Dendritic cell treated with granulocyte-macrophage colony-stimulating factor and Interleukin-4, amounts not matched to agents 40 ng/mL and 50 ng/mL, for 4 days (primary cell): ENCODE measurements at regions not wholly inside any gene's neighbourhood (a gene's known extent, or its start where the extent isn't known, plus 50 kb on each side); places are given as distances from the start of the nearest gene placed in this dataset.

Experiments used
- H3K27ac Mint-ChIP-seq: one replicate; pipeline ENCODE4 v1.8.0; 2022; ENCODE audit warnings: mild to moderate bottlenecking, mixed read lengths
- H3K27me3 Mint-ChIP-seq: one replicate; pipeline ENCODE4 v1.8.0; 2022; ENCODE audit warnings: mild to moderate bottlenecking, mixed read lengths
- H3K36me3 Mint-ChIP-seq: one replicate; pipeline ENCODE4 v1.8.0; 2022; ENCODE audit warnings: low read depth, mixed read lengths
- H3K4me1 Mint-ChIP-seq: one replicate; pipeline ENCODE4 v1.8.0; 2022; ENCODE audit warnings: low read depth, mixed read lengths
- H3K4me3 Mint-ChIP-seq: one replicate; pipeline ENCODE4 v1.8.0; 2022; ENCODE audit warnings: mild to moderate bottlenecking, moderate library complexity, mixed read lengths
- H3K9me3 Mint-ChIP-seq: one replicate; pipeline ENCODE4 v1.8.0; 2022; ENCODE audit warnings: mixed read lengths
- intact Hi-C: fragments of 100-400 bp; cut with micrococcal nuclease; formaldehyde crosslinking; loops from one replicate; pipeline ENCODE4 v1.15.0; 2022

GRCh38 chr1:56339093-56339492 is 240.3 kb downstream of the PLPP3 start:
- Mint-ChIP-seq H3K4me3 (no peak overlapping the region), H3K9me3 (peaks cover 3% of the 10 kb centered on the region), H3K36me3 (no peaks in the 10 kb centered on the region), H3K27me3 (peaks cover 14% of the 10 kb centered on the region), H3K27ac (no peak overlapping the region), H3K4me1 (no peaks in the 10 kb centered on the region)
- intact Hi-C loops, result no loop called here

- peaks cover 14% of the 10 kb centered on the region for H3K27me3 Mint-ChIP-seq
- H3K9me3 Mint-ChIP-seq, result no peaks in the 10 kb centered on the region
- intact Hi-C loops, result no loop called here
- no peak overlapping the region for H3K27ac Mint-ChIP-seq
- no peaks in the 10 kb centered on the region for H3K36me3 Mint-ChIP-seq
- H3K4me1 Mint-ChIP-seq, result no peaks in the 10 kb centered on the region
- no peak overlapping the region for H3K4me3 Mint-ChIP-seq
Measured at GRCh38 chr1:56336982-56337381, 242.4 kb downstream of the PLPP3 start.

- intact Hi-C loops, result no loop called here
- no peaks in the 10 kb centered on the region for H3K36me3 Mint-ChIP-seq
- no peaks in the 10 kb centered on the region for H3K9me3 Mint-ChIP-seq
- H3K4me3 Mint-ChIP-seq, result no peak overlapping the region
- no peak overlapping the region for H3K27ac Mint-ChIP-seq
- H3K27me3 Mint-ChIP-seq, result peaks cover 11% of the 10 kb centered on the region
- H3K4me1 Mint-ChIP-seq, result peaks cover 10% of the 10 kb centered on the region
Measured at GRCh38 chr1:56335394-56335793, 244.0 kb downstream of the PLPP3 start.

- H3K9me3 Mint-ChIP-seq, result no peaks in the 10 kb centered on the region
- H3K36me3 Mint-ChIP-seq, result no peaks in the 10 kb centered on the region
- peaks cover 16% of the 10 kb centered on the region for H3K4me1 Mint-ChIP-seq
- H3K4me3 Mint-ChIP-seq, result no peak overlapping the region
- peaks cover 3% of the 10 kb centered on the region for H3K27me3 Mint-ChIP-seq
- no peak overlapping the region for H3K27ac Mint-ChIP-seq
- intact Hi-C loops, result no loop called here
Measured at GRCh38 chr1:56334047-56334446, 245.3 kb downstream of the PLPP3 start.

- peaks cover 21% of the 10 kb centered on the region for H3K4me1 Mint-ChIP-seq
- intact Hi-C loops, result no loop called here
- H3K4me3 Mint-ChIP-seq, result no peak overlapping the region
- H3K27me3 Mint-ChIP-seq, result peaks cover 3% of the 10 kb centered on the region
- no peak overlapping the region for H3K27ac Mint-ChIP-seq
- no peaks in the 10 kb centered on the region for H3K36me3 Mint-ChIP-seq
- H3K9me3 Mint-ChIP-seq, result no peaks in the 10 kb centered on the region
Measured at GRCh38 chr1:56333461-56333860, 245.9 kb downstream of the PLPP3 start.

- H3K4me3 Mint-ChIP-seq, result no peak overlapping the region
- H3K36me3 Mint-ChIP-seq, result no peaks in the 10 kb centered on the region
- H3K4me1 Mint-ChIP-seq, result peaks cover 24% of the 10 kb centered on the region
- intact Hi-C loops, result no loop called here
- H3K27ac Mint-ChIP-seq, result no peak overlapping the region
- no peaks in the 10 kb centered on the region for H3K9me3 Mint-ChIP-seq
- peaks cover 4% of the 10 kb centered on the region for H3K27me3 Mint-ChIP-seq
Measured at GRCh38 chr1:56331892-56332567, 247.3 kb downstream of the PLPP3 start.

GRCh38 chr1:56331207-56331891 is 248.0 kb downstream of the PLPP3 start:
- Mint-ChIP-seq H3K36me3 (no peaks in the 10 kb centered on the region), H3K9me3 (no peaks in the 10 kb centered on the region), H3K27ac (no peak overlapping the region), H3K27me3 (peaks cover 4% of the 10 kb centered on the region), H3K4me3 (no peak overlapping the region), H3K4me1 (peaks cover 24% of the 10 kb centered on the region)
- intact Hi-C loops, result no loop called here

GRCh38 chr1:56330391-56331026 is 248.9 kb downstream of the PLPP3 start:
- H3K36me3 Mint-ChIP-seq, result no peaks in the 10 kb centered on the region
- H3K27me3 Mint-ChIP-seq, result peaks cover 4% of the 10 kb centered on the region
- H3K27ac Mint-ChIP-seq, result peak overlapping the region; percentile 36
- intact Hi-C loops, result no loop called here
- H3K4me1 Mint-ChIP-seq, result peaks cover 28% of the 10 kb centered on the region
- no peak overlapping the region for H3K4me3 Mint-ChIP-seq
- no peaks in the 10 kb centered on the region for H3K9me3 Mint-ChIP-seq

GRCh38 chr1:56329970-56330369 is 249.4 kb downstream of the PLPP3 start:
- Mint-ChIP-seq H3K36me3 (no peaks in the 10 kb centered on the region), H3K27ac (peak overlapping the region; percentile 36), H3K4me1 (peaks cover 34% of the 10 kb centered on the region), H3K27me3 (peaks cover 2% of the 10 kb centered on the region), H3K4me3 (no peak overlapping the region), H3K9me3 (no peaks in the 10 kb centered on the region)
- intact Hi-C loops, result loop anchor here (10.0 kb wide), 3 partner anchors 65 to 245 kb away; partner anchors contain the start of gene PLPP3

- Mint-ChIP-seq H3K27me3 (peaks cover 14% of the 10 kb centered on the region), H3K4me3 (no peak overlapping the region), H3K4me1 (peaks cover 42% of the 10 kb centered on the region), H3K36me3 (no peaks in the 10 kb centered on the region), H3K27ac (no peak overlapping the region), H3K9me3 (no peaks in the 10 kb centered on the region)
- intact Hi-C loops, result loop anchor here (10.0 kb wide), 3 partner anchors 62 to 248 kb away; partner anchors contain the start of gene PLPP3
Measured at GRCh38 chr1:56327195-56327594, 252.2 kb downstream of the PLPP3 start.

- Mint-ChIP-seq H3K4me3 (no peak overlapping the region), H3K9me3 (no peaks in the 10 kb centered on the region), H3K36me3 (no peaks in the 10 kb centered on the region), H3K27me3 (peaks cover 21% of the 10 kb centered on the region), H3K4me1 (peaks cover 39% of the 10 kb centered on the region), H3K27ac (no peak overlapping the region)
- intact Hi-C loops, result loop anchor here (10.0 kb wide), 3 partner anchors 61 to 249 kb away; partner anchors contain the start of gene PLPP3
Measured at GRCh38 chr1:56326056-56326455, 253.3 kb downstream of the PLPP3 start.

GRCh38 chr1:56324504-56324903 is 254.9 kb downstream of the PLPP3 start:
- H3K36me3 Mint-ChIP-seq, result no peaks in the 10 kb centered on the region
- no peak overlapping the region for H3K27ac Mint-ChIP-seq
- no peaks in the 10 kb centered on the region for H3K9me3 Mint-ChIP-seq
- H3K27me3 Mint-ChIP-seq, result peaks cover 37% of the 10 kb centered on the region
- H3K4me3 Mint-ChIP-seq, result no peak overlapping the region
- peaks cover 28% of the 10 kb centered on the region for H3K4me1 Mint-ChIP-seq
- intact Hi-C loops, result loop anchor here (10.0 kb wide), 3 partner anchors 60 to 250 kb away; partner anchors contain the start of gene PLPP3

GRCh38 chr1:56322211-56322610 is 257.2 kb downstream of the PLPP3 start:
- Mint-ChIP-seq H3K4me1 (peaks cover 24% of the 10 kb centered on the region), H3K27me3 (peaks cover 43% of the 10 kb centered on the region), H3K36me3 (no peaks in the 10 kb centered on the region), H3K9me3 (no peaks in the 10 kb centered on the region), H3K27ac (no peak overlapping the region), H3K4me3 (no peak overlapping the region)
- intact Hi-C loops, result loop anchor here (10.0 kb wide), 3 partner anchors 57 to 253 kb away; partner anchors contain the start of gene PLPP3

- intact Hi-C loops, result loop anchor here (10.0 kb wide), 3 partner anchors 56 to 254 kb away; partner anchors contain the start of gene PLPP3
- Mint-ChIP-seq H3K27ac (no peak overlapping the region), H3K27me3 (peaks cover 47% of the 10 kb centered on the region), H3K36me3 (no peaks in the 10 kb centered on the region), H3K9me3 (no peaks in the 10 kb centered on the region), H3K4me1 (peaks cover 24% of the 10 kb centered on the region), H3K4me3 (no peak overlapping the region)
Measured at GRCh38 chr1:56321150-56321490, 258.2 kb downstream of the PLPP3 start.
